ENCODE measurements at regions not wholly inside any gene's neighbourhood (a gene's known extent, or its start where the extent isn't known, plus 50 kb on each side); places are given as distances from the start of the nearest gene placed in this dataset.

DNA sequence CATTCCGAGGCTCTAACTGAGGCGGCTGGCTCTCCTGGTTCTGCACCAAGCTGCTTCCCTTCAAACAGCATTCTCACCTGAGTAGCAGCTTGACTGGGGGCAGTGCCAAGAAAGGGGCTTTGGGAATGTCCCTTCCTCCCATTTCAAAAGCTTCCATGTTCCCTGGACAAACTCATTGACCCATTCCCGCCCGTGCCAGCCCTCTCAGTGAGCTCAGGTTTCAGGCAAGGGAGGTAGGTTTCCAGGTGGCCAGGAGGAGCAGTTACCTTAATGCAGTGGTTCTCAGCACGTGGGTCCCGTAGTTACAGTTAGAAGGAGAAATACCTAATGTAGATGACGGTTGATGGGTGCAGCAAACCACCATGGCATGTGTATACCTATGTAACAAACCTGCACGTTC lies 135.2 kb downstream of the ELOVL4 start:
- TF ChIP-seq, protein P1, sequence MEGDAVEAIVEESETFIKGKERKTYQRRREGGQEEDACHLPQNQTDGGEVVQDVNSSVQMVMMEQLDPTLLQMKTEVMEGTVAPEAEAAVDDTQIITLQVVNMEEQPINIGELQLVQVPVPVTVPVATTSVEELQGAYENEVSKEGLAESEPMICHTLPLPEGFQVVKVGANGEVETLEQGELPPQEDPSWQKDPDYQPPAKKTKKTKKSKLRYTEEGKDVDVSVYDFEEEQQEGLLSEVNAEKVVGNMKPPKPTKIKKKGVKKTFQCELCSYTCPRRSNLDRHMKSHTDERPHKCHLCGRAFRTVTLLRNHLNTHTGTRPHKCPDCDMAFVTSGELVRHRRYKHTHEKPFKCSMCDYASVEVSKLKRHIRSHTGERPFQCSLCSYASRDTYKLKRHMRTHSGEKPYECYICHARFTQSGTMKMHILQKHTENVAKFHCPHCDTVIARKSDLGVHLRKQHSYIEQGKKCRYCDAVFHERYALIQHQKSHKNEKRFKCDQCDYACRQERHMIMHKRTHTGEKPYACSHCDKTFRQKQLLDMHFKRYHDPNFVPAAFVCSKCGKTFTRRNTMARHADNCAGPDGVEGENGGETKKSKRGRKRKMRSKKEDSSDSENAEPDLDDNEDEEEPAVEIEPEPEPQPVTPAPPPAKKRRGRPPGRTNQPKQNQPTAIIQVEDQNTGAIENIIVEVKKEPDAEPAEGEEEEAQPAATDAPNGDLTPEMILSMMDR (IDR thresholded peaks at IDR 0.05): no peak
- TF ChIP-seq POLR2AphosphoS5 (IDR thresholded peaks at IDR 0.05): no peak
- TF ChIP-seq POLR2A (IDR thresholded peaks at IDR 0.05): no peak

Measured in stomach (tissue), 4 donors.